Suprapubic skin (tissue), 4 donors: ENCODE measurements at regions not wholly inside any gene's neighbourhood (a gene's known extent, or its start where the extent isn't known, plus 50 kb on each side); places are given as distances from the start of the nearest gene placed in this dataset.

Source experiments
- EP300 ChIP-seq: sonication (generic); formaldehyde crosslinking; IDR thresholded peaks from one replicate; pipeline ENCODE4 v1.6.1; 2017; ENCODE audit warnings: antibody characterized with exemption
- POLR2A ChIP-seq, 2 donors: fragments of 450-650 bp; IDR thresholded peaks; one replicate each; pipeline ENCODE4 v1.6.1; 2017; ENCODE audit warnings: antibody characterized with exemption in 2 of 2, mild to moderate bottlenecking in 2 of 2, moderate library complexity in 2 of 2
- POLR2AphosphoS5 ChIP-seq, 3 donors: sonication (generic); formaldehyde crosslinking; IDR thresholded peaks; one replicate each; pipeline ENCODE4 v1.6.1; 2017; ENCODE audit warnings: antibody characterized with exemption in 3 of 3
- TF ChIP-seq, protein P1 (sequence below), 2 donors: fragments of 200-600 bp in 1 of 2; fragments of 450-650 bp in 1 of 2; sonication (generic) in 1 of 2; IDR thresholded peaks; one replicate each; pipeline ENCODE4 v1.5.1; 2016 to 2019; ENCODE audit warnings: antibody characterized with exemption in 2 of 2, mild to moderate bottlenecking in 1 of 2, moderate library complexity in 1 of 2

DNA sequence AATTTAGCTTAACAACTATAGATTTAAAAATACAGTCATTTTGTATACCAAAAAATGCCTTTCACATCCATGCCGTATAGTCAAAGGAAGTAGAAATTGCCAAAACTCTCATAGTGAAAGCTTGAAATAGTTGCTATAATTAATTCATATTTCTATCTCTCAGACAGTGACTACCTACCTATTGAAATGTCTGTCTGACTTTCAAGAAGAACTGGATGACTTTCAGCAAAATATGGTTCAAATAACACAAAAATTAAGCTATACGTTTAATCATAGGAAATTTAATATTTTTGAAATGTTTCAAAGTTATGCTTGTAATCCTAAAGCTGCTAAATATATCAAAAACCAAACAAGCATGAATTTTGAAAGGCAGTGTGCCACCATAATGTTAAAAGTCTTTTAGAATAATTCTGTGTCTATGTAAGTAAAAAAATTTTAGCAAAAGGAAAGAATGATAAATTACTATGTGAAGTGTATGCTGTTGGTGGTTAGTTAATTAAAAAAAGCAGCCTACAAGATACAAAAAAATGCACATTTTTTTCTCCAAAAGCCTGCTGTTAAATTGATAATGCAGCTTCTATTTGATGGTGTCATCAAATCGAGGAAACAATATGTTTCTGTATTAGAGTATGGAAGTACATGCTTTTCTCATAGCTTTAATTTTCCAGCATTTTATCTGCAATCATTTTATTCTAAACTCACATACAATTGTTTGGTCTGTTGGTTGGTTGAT is 57.7 kb upstream of the ST6GAL2 start:
- TF ChIP-seq, protein P1, sequence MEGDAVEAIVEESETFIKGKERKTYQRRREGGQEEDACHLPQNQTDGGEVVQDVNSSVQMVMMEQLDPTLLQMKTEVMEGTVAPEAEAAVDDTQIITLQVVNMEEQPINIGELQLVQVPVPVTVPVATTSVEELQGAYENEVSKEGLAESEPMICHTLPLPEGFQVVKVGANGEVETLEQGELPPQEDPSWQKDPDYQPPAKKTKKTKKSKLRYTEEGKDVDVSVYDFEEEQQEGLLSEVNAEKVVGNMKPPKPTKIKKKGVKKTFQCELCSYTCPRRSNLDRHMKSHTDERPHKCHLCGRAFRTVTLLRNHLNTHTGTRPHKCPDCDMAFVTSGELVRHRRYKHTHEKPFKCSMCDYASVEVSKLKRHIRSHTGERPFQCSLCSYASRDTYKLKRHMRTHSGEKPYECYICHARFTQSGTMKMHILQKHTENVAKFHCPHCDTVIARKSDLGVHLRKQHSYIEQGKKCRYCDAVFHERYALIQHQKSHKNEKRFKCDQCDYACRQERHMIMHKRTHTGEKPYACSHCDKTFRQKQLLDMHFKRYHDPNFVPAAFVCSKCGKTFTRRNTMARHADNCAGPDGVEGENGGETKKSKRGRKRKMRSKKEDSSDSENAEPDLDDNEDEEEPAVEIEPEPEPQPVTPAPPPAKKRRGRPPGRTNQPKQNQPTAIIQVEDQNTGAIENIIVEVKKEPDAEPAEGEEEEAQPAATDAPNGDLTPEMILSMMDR (IDR thresholded peaks at IDR 0.05) = no peak
- no peak for TF ChIP-seq EP300
- TF ChIP-seq POLR2A (IDR thresholded peaks at IDR 0.05) = no peak
- no peak for TF ChIP-seq POLR2AphosphoS5 (IDR thresholded peaks at IDR 0.05)
